ENCODE measurements at regions not wholly inside any gene's neighbourhood (a gene's known extent, or its start where the extent isn't known, plus 50 kb on each side); places are given as distances from the start of the nearest gene placed in this dataset.

- Histone ChIP-seq H3K36me3 (no peaks in the 10 kb centered on the region), H3K27me3 (no peaks in the 10 kb centered on the region), H3K4me3 (no peak overlapping the region), H3K4me1 (no peaks in the 10 kb centered on the region), H3K27ac (no peak overlapping the region), H3K9me3 (no peaks in the 10 kb centered on the region)
- no peak for TF ChIP-seq CTCF (IDR thresholded peaks at IDR 0.05)
- DNase-seq (ENCODE audit: low spot score): no peak
Observed at GRCh38 chr1:106961646-106962045, 94.8 kb upstream of the PRMT6 start.

- Histone ChIP-seq H3K36me3 (no peaks in the 10 kb centered on the region), H3K9me3 (no peaks in the 10 kb centered on the region), H3K4me3 (no peak overlapping the region), H3K4me1 (no peaks in the 10 kb centered on the region), H3K27ac (no peak overlapping the region), H3K27me3 (no peaks in the 10 kb centered on the region)
- DNase-seq (ENCODE audit: low spot score): no peak
- TF ChIP-seq CTCF (IDR thresholded peaks at IDR 0.05): no peak
Observed at GRCh38 chr1:106962591-106962990, 93.9 kb upstream of the PRMT6 start.

- H3K4me1 ChIP-seq: no peaks in the 10 kb centered on the region
- no peaks in the 10 kb centered on the region for H3K27me3 ChIP-seq
- no peak overlapping the region for H3K27ac ChIP-seq
- H3K9me3 ChIP-seq: no peaks in the 10 kb centered on the region
- DNase-seq (ENCODE audit: low spot score): no peak
- H3K36me3 ChIP-seq: no peaks in the 10 kb centered on the region
- no peak for TF ChIP-seq CTCF (IDR thresholded peaks at IDR 0.05)
- no peak overlapping the region for H3K4me3 ChIP-seq
Observed at GRCh38 chr1:106964495-106964894, 92.0 kb upstream of the PRMT6 start.

GRCh38 chr1:106968644-106969043 lies 87.8 kb upstream of the PRMT6 start:
- no peak for DNase-seq (ENCODE audit: low spot score)
- Histone ChIP-seq H3K9me3 (no peaks in the 10 kb centered on the region), H3K27ac (no peak overlapping the region), H3K4me3 (no peak overlapping the region), H3K4me1 (no peaks in the 10 kb centered on the region), H3K27me3 (no peaks in the 10 kb centered on the region), H3K36me3 (no peaks in the 10 kb centered on the region)
- no peak for TF ChIP-seq CTCF (IDR thresholded peaks at IDR 0.05)

- H3K36me3 ChIP-seq: no peaks in the 10 kb centered on the region
- H3K9me3 ChIP-seq: no peaks in the 10 kb centered on the region
- no peak overlapping the region for H3K4me3 ChIP-seq
- no peaks in the 10 kb centered on the region for H3K27me3 ChIP-seq
- H3K4me1 ChIP-seq: no peaks in the 10 kb centered on the region
- no peak overlapping the region for H3K27ac ChIP-seq
- no peak for TF ChIP-seq CTCF (IDR thresholded peaks at IDR 0.05)
- DNase-seq (ENCODE audit: low spot score): no peak
Observed at GRCh38 chr1:106969731-106970130, 86.7 kb upstream of the PRMT6 start.

- DNase-seq (ENCODE audit: low spot score): no peak
- no peaks in the 10 kb centered on the region for H3K36me3 ChIP-seq
- no peaks in the 10 kb centered on the region for H3K4me1 ChIP-seq
- H3K27me3 ChIP-seq: no peaks in the 10 kb centered on the region
- H3K9me3 ChIP-seq: no peaks in the 10 kb centered on the region
- no peak overlapping the region for H3K27ac ChIP-seq
- TF ChIP-seq CTCF (IDR thresholded peaks at IDR 0.05): no peak
- H3K4me3 ChIP-seq: no peak overlapping the region
Observed at GRCh38 chr1:106972074-106972473, 84.4 kb upstream of the PRMT6 start.

Data from right atrium auricular region (tissue), 2 donors.